ENCODE measurements at regions not wholly inside any gene's neighbourhood (a gene's known extent, or its start where the extent isn't known, plus 50 kb on each side); places are given as distances from the start of the nearest gene placed in this dataset.
A peak's percentile ranks its signal among the peaks of the same experiment; 100 is the strongest.

GRCh38 chr5:171647904-171648260, 137.7 kb upstream of the SMIM23 start:
- FAIRE-seq (no peak), ATAC-seq (no peak), DNase-seq (ENCODE audit: low read depth in 1 of 2, low spot score in 1 of 2) (no peak)
- Histone ChIP-seq H3K9me3 (no peaks in the 10 kb centered on the region), H3K27ac (peak overlapping the region in 1 of 2 experiments; percentile 50; a peak in 1 of 6 replicates), H3K4me2 (peak overlapping the region; percentile 44; the same call in 2 of the 3 replicates), H3K4me3 (no peak overlapping the region), H3K4me1 (peaks cover 7% of the 10 kb centered on the region; the same call in 1 of the 3 replicates)
- TF ChIP-seq ELK1 (IDR thresholded peaks at IDR 0.05; ENCODE audit: low read depth, low read length) (no peak), USF2 (IDR thresholded peaks at IDR 0.05) (no peak)
- ChIA-PET CTCF (interaction anchor here (1.7 to 3.8 kb wide), 2 partner anchors 17 to 229 kb away, joined by 5 to 27 read pairs; partner anchors contain the start of gene FGF18), POLR2A (no interaction called here)
- WGBS (ENCODE audit: missing lambda C conversion rate): 58% methylated on average over 4 of the region's 4 CpGs

GRCh38 chr5:171648279-171649074, 137.1 kb upstream of the SMIM23 start:
- H3K4me1 ChIP-seq: peaks cover 7% of the 10 kb centered on the region; the same call in 1 of the 3 replicates
- DNase-seq (ENCODE audit: low read depth in 1 of 2, low spot score in 1 of 2): no peak
- H3K4me3 ChIP-seq: no peak overlapping the region
- no peak overlapping the region for H3K27ac ChIP-seq
- no peak for ATAC-seq
- FAIRE-seq: no peak
- ChIA-PET POLR2A (no interaction called here), CTCF (interaction anchor here (1.1 to 3.8 kb wide), 3 partner anchors 18 to 264 kb away, joined by 3 to 27 read pairs (median 9); partner anchors contain the start of gene FGF18)
- no peak overlapping the region for H3K4me2 ChIP-seq
- H3K9me3 ChIP-seq: 0 out of 3 replicates have a peak, but pooled peaks cover 1% of the 10 kb centered on the region
- WGBS (ENCODE audit: missing lambda C conversion rate): 73% methylated on average over 10 of the region's 10 CpGs
- TF ChIP-seq CHD4 (IDR thresholded peaks at IDR 0.05; ENCODE audit: borderline replicate concordance) (no peak), HMGXB4 (CRISPR knock-in tag; IDR thresholded peaks at IDR 0.05; ENCODE audit: borderline replicate concordance) (no peak), RARB (CRISPR knock-in tag; IDR thresholded peaks at IDR 0.05) (no peak), KDM5A (IDR thresholded peaks at IDR 0.05) (no peak), JUNB (IDR thresholded peaks at IDR 0.05) (no peak), TP53 (CRISPR knock-in tag; IDR thresholded peaks at IDR 0.05) (no peak), USF2 (IDR thresholded peaks at IDR 0.05) (no peak), MAX (IDR thresholded peaks at IDR 0.05) (no peak), CHD2 (IDR thresholded peaks at IDR 0.05; ENCODE audit: low read length, partially characterized antibody) (no peak), HOXB13 (CRISPR knock-in tag; IDR thresholded peaks at IDR 0.05; ENCODE audit: low read depth) (no peak), ATOH8 (CRISPR knock-in tag; IDR thresholded peaks at IDR 0.05; ENCODE audit: low read depth) (no peak), HEYL (CRISPR knock-in tag; IDR thresholded peaks at IDR 0.05) (no peak), SREBF2 (IDR thresholded peaks at IDR 0.05) (no peak), FOSB (CRISPR knock-in tag; IDR thresholded peaks at IDR 0.05) (no peak), CTCF (IDR thresholded peaks at IDR 0.05) (no peak)
